IMR-90 (cell line): ENCODE measurements at regions not wholly inside any gene's neighbourhood (a gene's known extent, or its start where the extent isn't known, plus 50 kb on each side); places are given as distances from the start of the nearest gene placed in this dataset.

Experiments used
- ATAC-seq: fragments of 200-7000 bp; cut with Tn5 transposase; 2 replicates; pipeline ENCODE4 v1.9.1; 2020; ENCODE audit warnings: low read depth, mild to moderate bottlenecking, moderate library complexity
- BruUV-seq: library from RNA; stranded (reverse); fragments of 400-500 nt; replicated peaks from 2 replicates; lab custom pipeline; 2021; lab: Mats Ljungman, UMichigan
- CTCF ChIA-PET: fragments of 300-600 bp; formaldehyde crosslinking; extraction: SDS; loops from one replicate; lab custom pipeline; 2021; ENCODE audit warnings: antibody characterized with exemption; lab: Yijun Ruan, JAX
- POLR2A ChIA-PET: fragments of 300-600 bp; sonication (Branson Sonifier 250); formaldehyde crosslinking; loops from one replicate; lab custom pipeline; 2022; ENCODE audit warnings: antibody characterized with exemption; ENCODE audit not compliant: unreplicated experiment; lab: Charles Lee
- DNase-seq: peaks from one replicate; pipeline ENCODE4 v3.0.0; 2013
- H2AFZ ChIP-seq: replicated peaks from 2 replicates; pipeline ENCODE3; 2013; ENCODE audit warnings: low read length, mild to moderate bottlenecking; ENCODE audit not compliant: poor library complexity
- H2AK5ac ChIP-seq: 2 replicates; pipeline ENCODE4 v1.6.1; 2013; ENCODE audit warnings: low read depth, low read length, inconsistent platforms
- H2AK9ac ChIP-seq: replicated peaks from 2 replicates; pipeline ENCODE3; 2013; ENCODE audit warnings: mild to moderate bottlenecking, low read depth, low read length, moderate library complexity; ENCODE audit not compliant: poor library complexity
- H2BK120ac ChIP-seq: 2 replicates; pipeline ENCODE4 v1.6.1; 2013; ENCODE audit warnings: low read depth, low read length, inconsistent platforms
- H2BK15ac ChIP-seq: 3 replicates; pipeline ENCODE4 v1.6.1; 2013; ENCODE audit warnings: low read depth, low read length, inconsistent platforms
- H2BK20ac ChIP-seq: 2 replicates; pipeline ENCODE4 v1.6.1; 2013; ENCODE audit warnings: low read depth, mild to moderate bottlenecking, inconsistent platforms, low read length, moderate library complexity
- H2BK5ac ChIP-seq: 2 replicates; pipeline ENCODE4 v1.6.1; 2013; ENCODE audit warnings: mild to moderate bottlenecking, low read depth, low read length, inconsistent platforms; ENCODE audit not compliant: poor library complexity, severe bottlenecking
- H3K14ac ChIP-seq: replicated peaks from 2 replicates; pipeline ENCODE4 v1.6.1; 2013; ENCODE audit warnings: low read depth, low read length, inconsistent platforms
- H3K18ac ChIP-seq: 2 replicates; pipeline ENCODE4 v1.6.1; 2013; ENCODE audit warnings: low read depth, low read length, control low read depth
- H3K23ac ChIP-seq: 2 replicates; pipeline ENCODE4 v1.6.1; 2013; ENCODE audit warnings: low read depth, low read length, inconsistent platforms
- H3K27ac ChIP-seq: 2 replicates; pipeline ENCODE4 v1.5.1; 2013; ENCODE audit warnings: mild to moderate bottlenecking, control low read depth, low read length; ENCODE audit not compliant: insufficient read depth
- H3K27me3 ChIP-seq: 2 replicates; pipeline ENCODE4 v1.6.1; 2013; ENCODE audit warnings: low read length; ENCODE audit not compliant: control insufficient read depth, insufficient read depth
- H3K36me3 ChIP-seq: 2 replicates; pipeline ENCODE4 v1.6.1; 2013; ENCODE audit warnings: low read length, mixed read lengths; ENCODE audit not compliant: control insufficient read depth, insufficient read depth
- H3K4ac ChIP-seq: 2 replicates; pipeline ENCODE4 v1.6.1; 2013; ENCODE audit warnings: low read depth, low read length, inconsistent platforms
- H3K4me1 ChIP-seq: 2 replicates; pipeline ENCODE4 v1.6.1; 2013; ENCODE audit warnings: low read length, mixed read lengths; ENCODE audit not compliant: control insufficient read depth, insufficient read depth
- H3K4me2 ChIP-seq: 2 replicates; pipeline ENCODE4 v1.6.1; 2013; ENCODE audit warnings: low read depth, mild to moderate bottlenecking, control low read depth, low read length, moderate library complexity
- H3K4me3 ChIP-seq: 2 replicates; pipeline ENCODE4 v1.5.1; 2013; ENCODE audit warnings: low read depth, mild to moderate bottlenecking, control low read depth, low read length, moderate library complexity; ENCODE audit not compliant: insufficient read depth
- H3K56ac ChIP-seq: 2 replicates; pipeline ENCODE4 v1.6.1; 2013; ENCODE audit warnings: low read length, inconsistent platforms; ENCODE audit not compliant: insufficient read depth; ENCODE audit errors: extremely low read depth
- H3K79me1 ChIP-seq, 2 experiments: 2 replicates each; pipeline ENCODE4 v1.6.1; 2013; ENCODE audit warnings: low read length in 2 of 2, inconsistent platforms in 1 of 2, low read depth in 1 of 2
- H3K9ac ChIP-seq: 2 replicates; pipeline ENCODE4 v1.6.1; 2013; ENCODE audit warnings: low read depth, low read length, control low read depth
- H3K9me1 ChIP-seq: 2 replicates; pipeline ENCODE4 v1.6.1; 2013; ENCODE audit warnings: low read length, inconsistent platforms; ENCODE audit not compliant: insufficient read depth
- H3K9me3 ChIP-seq: 2 replicates; pipeline ENCODE4 v1.6.1; 2013; ENCODE audit warnings: low read length; ENCODE audit not compliant: control insufficient read depth, insufficient read depth
- H4K20me1 ChIP-seq: 2 replicates; pipeline ENCODE4 v1.6.1; 2013; ENCODE audit warnings: low read length, inconsistent platforms; ENCODE audit not compliant: insufficient read depth
- H4K5ac ChIP-seq: 2 replicates; pipeline ENCODE4 v1.6.1; 2013; ENCODE audit warnings: mild to moderate bottlenecking, low read depth, low read length, control low read depth
- H4K8ac ChIP-seq, 2 experiments: 2 replicates each; pipeline ENCODE4 v1.6.1; 2013; ENCODE audit warnings: low read depth in 2 of 2, low read length in 2 of 2, control low read depth in 1 of 2, inconsistent platforms in 1 of 2
- H4K91ac ChIP-seq: 2 replicates; pipeline ENCODE4 v1.6.1; 2013; ENCODE audit warnings: low read depth, low read length, inconsistent platforms; ENCODE audit not compliant: insufficient read depth
- BHLHE40 ChIP-seq: fragments of 150-350 bp; IDR thresholded peaks from 2 replicates; pipeline ENCODE4 v1.6.1; 2016; ENCODE audit warnings: mild to moderate bottlenecking, low read depth, low read length
- CEBPB ChIP-seq: IDR thresholded peaks from 2 replicates; pipeline ENCODE4 v1.6.1; 2012; ENCODE audit warnings: low read depth, low read length, improper control_type of control experiment
- FOS ChIP-seq: fragments of 150-350 bp; IDR thresholded peaks from 2 replicates; pipeline ENCODE4 v1.6.1; 2016; ENCODE audit warnings: low read depth, low read length
- MAZ ChIP-seq: IDR thresholded peaks from 2 replicates; pipeline ENCODE4 v1.6.1; 2012; ENCODE audit warnings: low read depth, mild to moderate bottlenecking, low read length, improper control_type of control experiment, moderate library complexity, borderline replicate concordance
- MXI1 ChIP-seq: IDR thresholded peaks from 2 replicates; pipeline ENCODE4 v1.6.1; 2012; ENCODE audit warnings: low read depth, mild to moderate bottlenecking, low read length, moderate library complexity, borderline replicate concordance
- NFE2L2 ChIP-seq: fragments of 150-350 bp; IDR thresholded peaks from 2 replicates; pipeline ENCODE4 v1.6.1; 2016; ENCODE audit warnings: low read depth, mild to moderate bottlenecking, low read length
- POLR2A ChIP-seq: IDR thresholded peaks from 2 replicates; pipeline ENCODE4 v1.6.1; 2012; ENCODE audit warnings: mild to moderate bottlenecking, low read depth, low read length
- RAD21 ChIP-seq: IDR thresholded peaks from 2 replicates; pipeline ENCODE4 v1.6.1; 2012; ENCODE audit warnings: low read length, improper control_type of control experiment
- RCOR1 ChIP-seq: IDR thresholded peaks from 2 replicates; pipeline ENCODE4 v1.6.1; 2012; ENCODE audit warnings: mild to moderate bottlenecking, low read length, improper control_type of control experiment; ENCODE audit not compliant: insufficient replicate concordance
- RFX5 ChIP-seq: IDR thresholded peaks from 2 replicates; pipeline ENCODE4 v1.8.0; 2012; ENCODE audit warnings: low read depth, mild to moderate bottlenecking, low read length, moderate library complexity
- WGBS, 2 experiments: methylation state at CpG; one replicate each; pipeline versions ENCODE4 v1.1.5 to v1.1.7; 2013; ENCODE audit warnings: missing lambda C conversion rate in 2 of 2; ENCODE audit not compliant: insufficient read length in 1 of 2; ENCODE audit errors: extremely low coverage in 2 of 2; 5-methylcytosine and 5-hydroxymethylcytosine counted together
- dilution Hi-C: fragments of 300-500 bp; cut with HindIII; formaldehyde crosslinking; loops from one replicate; pipeline ENCODE4 v1.14.3; 2018; ENCODE audit warnings: low sequenced_read_pairs; ENCODE audit not compliant: unreplicated experiment
- in situ Hi-C: fragments of 300-500 bp; cut with MboI; formaldehyde crosslinking; loops from 3 replicates; pipeline ENCODE4 v1.14.3; 2019; ENCODE audit warnings: low sequenced_read_pairs, inconsistent platforms, mixed read lengths
- intact Hi-C: fragments of 100-400 bp; cut with micrococcal nuclease; formaldehyde crosslinking; loops from 2 replicates; pipeline ENCODE4 v1.10.0; 2022
- TF ChIP-seq, protein P1 (sequence below): conservative IDR thresholded peaks from 2 replicates; pipeline ENCODE4 v1.5.1; 2012; ENCODE audit warnings: mild to moderate bottlenecking, low read depth, low read length, improper control_type of control experiment
- TF ChIP-seq, protein P2 (sequence below): fragments of 150-350 bp; IDR thresholded peaks from 2 replicates; pipeline ENCODE4 v1.6.1; 2017; ENCODE audit warnings: mild to moderate bottlenecking, antibody characterized with exemption, low read length, low read depth
- TF ChIP-seq, protein P3 (sequence below): fragments of 150-350 bp; IDR thresholded peaks from 2 replicates; pipeline ENCODE4 v1.6.1; 2016; ENCODE audit warnings: low read depth, mild to moderate bottlenecking, low read length, moderate library complexity, borderline replicate concordance

DNA sequence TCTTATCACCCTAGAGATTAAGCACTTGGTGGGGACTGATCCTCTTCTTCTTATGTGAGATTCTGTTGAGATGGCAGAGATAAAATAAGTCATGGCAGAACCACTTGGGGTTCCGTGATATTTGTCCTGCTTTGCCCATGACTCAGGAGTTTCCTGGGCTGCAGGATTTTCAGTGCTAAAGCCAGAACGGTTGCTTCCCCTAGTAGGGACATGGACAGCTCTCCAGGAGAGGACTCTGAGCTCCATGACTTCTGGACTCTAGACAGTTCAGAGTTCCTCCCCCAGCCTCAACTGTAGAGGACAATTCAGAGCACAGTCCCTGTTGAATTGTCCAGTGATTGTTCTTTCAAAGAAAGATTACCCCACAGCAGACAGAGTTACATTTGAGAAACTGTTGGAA, 98.8 kb downstream of the OLFM4 start:
- ChIA-PET POLR2A (no interaction called here), CTCF (no interaction called here)
- no peaks in the 10 kb centered on the region for H3K36me3 ChIP-seq
- H3K56ac ChIP-seq: no peak overlapping the region
- H4K20me1 ChIP-seq: no peaks in the 10 kb centered on the region
- intact Hi-C loops (no loop called here), in situ Hi-C loops (loop anchor here (25.0 kb wide), 1 partner anchor 515 kb away; no protein-coding TSS in a partner anchor), dilution Hi-C loops (no loop called here)
- no peaks in the 10 kb centered on the region; the same call in 1 of the 2 replicates for H3K4me1 ChIP-seq
- H3K9ac ChIP-seq: no peak overlapping the region
- peak overlapping the region; percentile 52; the same call in 1 of the 2 replicates for H2BK120ac ChIP-seq
- H3K18ac ChIP-seq: peak overlapping the region; percentile 53; the same call in 1 of the 2 replicates
- H2BK5ac ChIP-seq: peak overlapping the region; percentile 20
- ATAC-seq: no peak
- no peak overlapping the region for H4K91ac ChIP-seq
- TF ChIP-seq FOS (no peak), POLR2A (no peak), RAD21 (no peak), MAZ (no peak), RFX5 (no peak), BHLHE40 (no peak), NFE2L2 (no peak), RCOR1 (no peak), CEBPB (no peak), MXI1 (no peak)
- TF ChIP-seq, protein P1, sequence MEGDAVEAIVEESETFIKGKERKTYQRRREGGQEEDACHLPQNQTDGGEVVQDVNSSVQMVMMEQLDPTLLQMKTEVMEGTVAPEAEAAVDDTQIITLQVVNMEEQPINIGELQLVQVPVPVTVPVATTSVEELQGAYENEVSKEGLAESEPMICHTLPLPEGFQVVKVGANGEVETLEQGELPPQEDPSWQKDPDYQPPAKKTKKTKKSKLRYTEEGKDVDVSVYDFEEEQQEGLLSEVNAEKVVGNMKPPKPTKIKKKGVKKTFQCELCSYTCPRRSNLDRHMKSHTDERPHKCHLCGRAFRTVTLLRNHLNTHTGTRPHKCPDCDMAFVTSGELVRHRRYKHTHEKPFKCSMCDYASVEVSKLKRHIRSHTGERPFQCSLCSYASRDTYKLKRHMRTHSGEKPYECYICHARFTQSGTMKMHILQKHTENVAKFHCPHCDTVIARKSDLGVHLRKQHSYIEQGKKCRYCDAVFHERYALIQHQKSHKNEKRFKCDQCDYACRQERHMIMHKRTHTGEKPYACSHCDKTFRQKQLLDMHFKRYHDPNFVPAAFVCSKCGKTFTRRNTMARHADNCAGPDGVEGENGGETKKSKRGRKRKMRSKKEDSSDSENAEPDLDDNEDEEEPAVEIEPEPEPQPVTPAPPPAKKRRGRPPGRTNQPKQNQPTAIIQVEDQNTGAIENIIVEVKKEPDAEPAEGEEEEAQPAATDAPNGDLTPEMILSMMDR: no peak
- TF ChIP-seq, protein P2, sequence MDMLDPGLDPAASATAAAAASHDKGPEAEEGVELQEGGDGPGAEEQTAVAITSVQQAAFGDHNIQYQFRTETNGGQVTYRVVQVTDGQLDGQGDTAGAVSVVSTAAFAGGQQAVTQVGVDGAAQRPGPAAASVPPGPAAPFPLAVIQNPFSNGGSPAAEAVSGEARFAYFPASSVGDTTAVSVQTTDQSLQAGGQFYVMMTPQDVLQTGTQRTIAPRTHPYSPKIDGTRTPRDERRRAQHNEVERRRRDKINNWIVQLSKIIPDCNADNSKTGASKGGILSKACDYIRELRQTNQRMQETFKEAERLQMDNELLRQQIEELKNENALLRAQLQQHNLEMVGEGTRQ: no peak
- TF ChIP-seq, protein P3, sequence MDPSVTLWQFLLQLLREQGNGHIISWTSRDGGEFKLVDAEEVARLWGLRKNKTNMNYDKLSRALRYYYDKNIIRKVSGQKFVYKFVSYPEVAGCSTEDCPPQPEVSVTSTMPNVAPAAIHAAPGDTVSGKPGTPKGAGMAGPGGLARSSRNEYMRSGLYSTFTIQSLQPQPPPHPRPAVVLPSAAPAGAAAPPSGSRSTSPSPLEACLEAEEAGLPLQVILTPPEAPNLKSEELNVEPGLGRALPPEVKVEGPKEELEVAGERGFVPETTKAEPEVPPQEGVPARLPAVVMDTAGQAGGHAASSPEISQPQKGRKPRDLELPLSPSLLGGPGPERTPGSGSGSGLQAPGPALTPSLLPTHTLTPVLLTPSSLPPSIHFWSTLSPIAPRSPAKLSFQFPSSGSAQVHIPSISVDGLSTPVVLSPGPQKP: no peak
- peaks cover 4% of the 10 kb centered on the region for H3K9me3 ChIP-seq
- no TSS peak for BruUV-seq
- no peak overlapping the region for H3K14ac ChIP-seq
- H4K5ac ChIP-seq: no peak overlapping the region
- H3K9me1 ChIP-seq: no peaks in the 10 kb centered on the region
- no peak overlapping the region for H4K8ac ChIP-seq
- no peak overlapping the region for H2AFZ ChIP-seq
- H2AK9ac ChIP-seq: no peak overlapping the region
- H3K79me1 ChIP-seq: no peaks in the 10 kb centered on the region
- peak overlapping the region; percentile 49; the same call in 1 of the 2 replicates for H2BK20ac ChIP-seq
- H3K4me3 ChIP-seq: no peak overlapping the region
- H3K27me3 ChIP-seq: no peaks in the 10 kb centered on the region
- DNase-seq: no peak
- H3K4ac ChIP-seq: no peak overlapping the region
- WGBS, 2 experiments: 0% methylated on average over 1 of the region's 2 CpGs; no CpG with 5 or more reads in 1 of the 2 experiments
- no peak overlapping the region for H3K23ac ChIP-seq
- H3K4me2 ChIP-seq: no peak overlapping the region
- H2AK5ac ChIP-seq: no peak overlapping the region
- no peak overlapping the region for H2BK15ac ChIP-seq
- no peak overlapping the region for H3K27ac ChIP-seq
